Transverse colon (tissue), 4 donors: ENCODE measurements at regions not wholly inside any gene's neighbourhood (a gene's known extent, or its start where the extent isn't known, plus 50 kb on each side); places are given as distances from the start of the nearest gene placed in this dataset.

ENCODE experiments used
- DNase-seq: peaks from one replicate; pipeline ENCODE4 v3.0.0-alpha.2; 2019
- H3K27ac ChIP-seq, 4 donors: fragments of 200-600 bp; sonication (generic); 2 replicates each; pipeline ENCODE4 v1.5.1; 2016 to 2018; ENCODE audit warnings: inconsistent platforms in 4 of 4
- H3K27me3 ChIP-seq: fragments of 200-600 bp; sonication (generic); 2 replicates; pipeline ENCODE4 v1.5.1; 2017; ENCODE audit warnings: inconsistent platforms
- H3K36me3 ChIP-seq, 4 donors: fragments of 200-600 bp; sonication (generic); 2 replicates each; pipeline ENCODE4 v1.5.1; 2017 to 2019; ENCODE audit warnings: inconsistent platforms in 4 of 4
- H3K4me1 ChIP-seq, 4 donors: fragments of 200-600 bp; sonication (generic); 2 replicates each; pipeline ENCODE4 v1.5.1; 2017 to 2020; ENCODE audit warnings: inconsistent platforms in 4 of 4
- H3K4me3 ChIP-seq, 4 donors: fragments of 200-600 bp; sonication (generic); 1 replicate in 1 of 4; 2 replicates in 3 of 4; pipeline versions ENCODE4 v1.5.1 to v1.6.1; 2017 to 2019; ENCODE audit warnings: inconsistent platforms in 4 of 4
- H3K9me3 ChIP-seq, 2 donors: fragments of 200-600 bp; sonication (generic); 2 replicates each; pipeline ENCODE4 v1.5.1; 2017 to 2019; ENCODE audit warnings: inconsistent platforms in 2 of 2
- CTCF ChIP-seq, 5 experiments: fragments of 200-600 bp in 3 of 5; fragments of 450-650 bp in 2 of 5; sonication (generic) in 3 of 5; IDR thresholded peaks; 1 replicate in 2 of 5; 2 replicates in 3 of 5; pipeline ENCODE4 v1.5.1; 2016 to 2017; ENCODE audit warnings: antibody characterized with exemption in 5 of 5, inconsistent platforms in 3 of 5, mild to moderate bottlenecking in 2 of 5, moderate library complexity in 1 of 5
- EP300 ChIP-seq: sonication (generic); formaldehyde crosslinking; IDR thresholded peaks from one replicate; pipeline ENCODE4 v1.6.1; 2017; ENCODE audit warnings: antibody characterized with exemption, low read depth
- POLR2A ChIP-seq: fragments of 450-650 bp; IDR thresholded peaks from one replicate; pipeline ENCODE4 v1.6.1; 2016; ENCODE audit warnings: antibody characterized with exemption, mild to moderate bottlenecking, moderate library complexity
- POLR2AphosphoS5 ChIP-seq, 3 donors: sonication (generic); formaldehyde crosslinking; IDR thresholded peaks; one replicate each; pipeline ENCODE4 v1.6.1; 2016; ENCODE audit warnings: antibody characterized with exemption in 3 of 3
- WGBS, 2 donors: methylation state at CpG; one replicate each; pipeline ENCODE4 v1.1.5; 2018; ENCODE audit warnings: low coverage in 1 of 2; 5-methylcytosine and 5-hydroxymethylcytosine counted together
- in situ Hi-C, 4 donors: fragments of 200-750 bp; cut with MboI; loops; one replicate each; pipeline versions ENCODE4 v1.15.0 to v1.15.1; 2017; ENCODE audit warnings: low sequenced_read_pairs in 3 of 4, low pct_ligation_motif_present in 1 of 4, low pct_unique_long_range_greater_than_20kb in 1 of 4
- intact Hi-C: fragments of 100-400 bp; cut with DNase I; formaldehyde crosslinking; loops from one replicate; pipeline ENCODE4 v1.15.1; 2023; ENCODE audit warnings: low total_unique reads

GRCh38 chr15:46129145-46129544 lies 494.3 kb downstream of the SQOR start:
- Histone ChIP-seq H3K9me3 (peaks cover 0 to 2% of the 10 kb centered on the region in 2 donors), H3K36me3 (no peaks in the 10 kb centered on the region), H3K27me3 (no peaks in the 10 kb centered on the region), H3K27ac (no peak overlapping the region), H3K4me3 (no peak overlapping the region), H3K4me1 (no peaks in the 10 kb centered on the region)
- no peak for DNase-seq
- intact Hi-C loops (no loop called here), in situ Hi-C loops (no loop called here)
- WGBS, 2 donors, result 64% methylated on average over 1 of the region's 1 CpG; no CpG with 5 or more reads in 1 of the 2 donors
- no peak for TF ChIP-seq CTCF (IDR thresholded peaks at IDR 0.05)
- no peak for TF ChIP-seq EP300
- no peak for TF ChIP-seq POLR2A
- no peak for TF ChIP-seq POLR2AphosphoS5 (IDR thresholded peaks at IDR 0.05)

- Histone ChIP-seq H3K4me1 (no peaks in the 10 kb centered on the region), H3K4me3 (no peak overlapping the region), H3K36me3 (no peaks in the 10 kb centered on the region), H3K27me3 (no peaks in the 10 kb centered on the region), H3K9me3 (no peaks in the 10 kb centered on the region), H3K27ac (no peak overlapping the region)
- 70 to 84% methylated on average over 2 to 6 of the region's 6 CpGs for WGBS, 2 donors
- no peak for DNase-seq
- intact Hi-C loops (no loop called here), in situ Hi-C loops (no loop called here)
- no peak for TF ChIP-seq POLR2A
- no peak for TF ChIP-seq POLR2AphosphoS5 (IDR thresholded peaks at IDR 0.05)
- no peak for TF ChIP-seq CTCF (IDR thresholded peaks at IDR 0.05)
- no peak for TF ChIP-seq EP300
Measured at GRCh38 chr15:46131876-46132275, 497.0 kb downstream of the SQOR start.

GRCh38 chr15:46137443-46137842 lies 502.6 kb downstream of the SQOR start:
- intact Hi-C loops (loop anchor here (5.0 kb wide), 1 partner anchor 170 kb away; no protein-coding TSS in a partner anchor), in situ Hi-C loops (no loop called here)
- Histone ChIP-seq H3K4me3 (no peak overlapping the region), H3K27ac (no peak overlapping the region), H3K36me3 (no peaks in the 10 kb centered on the region), H3K4me1 (no peaks in the 10 kb centered on the region), H3K9me3 (no peaks in the 10 kb centered on the region), H3K27me3 (no peaks in the 10 kb centered on the region)
- TF ChIP-seq POLR2AphosphoS5 (IDR thresholded peaks at IDR 0.05), result no peak
- no peak for TF ChIP-seq EP300
- TF ChIP-seq POLR2A, result no peak
- TF ChIP-seq CTCF (IDR thresholded peaks at IDR 0.05), result no peak
- 61 to 77% methylated on average over 2 of the region's 2 CpGs for WGBS, 2 donors
- no peak for DNase-seq

- in situ Hi-C loops, result no loop called here
- no peaks in the 10 kb centered on the region for H3K4me1 ChIP-seq
- intact Hi-C loops, result no loop called here
- H3K4me3 ChIP-seq, result no peak overlapping the region
- H3K36me3 ChIP-seq, result no peaks in the 10 kb centered on the region
- DNase-seq, result no peak
- TF ChIP-seq POLR2A (no peak), EP300 (no peak), POLR2AphosphoS5 (IDR thresholded peaks at IDR 0.05) (no peak), CTCF (IDR thresholded peaks at IDR 0.05) (no peak)
- H3K27me3 ChIP-seq, result no peaks in the 10 kb centered on the region
- no peaks in the 10 kb centered on the region for H3K9me3 ChIP-seq
- no peak overlapping the region for H3K27ac ChIP-seq
- 85% methylated on average over 3 of the region's 3 CpGs; no CpG with 5 or more reads in 1 of the 2 donors for WGBS, 2 donors
Measured at GRCh38 chr15:46146002-46146401, 511.2 kb downstream of the SQOR start.
